ENCODE measurements at regions not wholly inside any gene's neighbourhood (a gene's known extent, or its start where the extent isn't known, plus 50 kb on each side); places are given as distances from the start of the nearest gene placed in this dataset.

DNA sequence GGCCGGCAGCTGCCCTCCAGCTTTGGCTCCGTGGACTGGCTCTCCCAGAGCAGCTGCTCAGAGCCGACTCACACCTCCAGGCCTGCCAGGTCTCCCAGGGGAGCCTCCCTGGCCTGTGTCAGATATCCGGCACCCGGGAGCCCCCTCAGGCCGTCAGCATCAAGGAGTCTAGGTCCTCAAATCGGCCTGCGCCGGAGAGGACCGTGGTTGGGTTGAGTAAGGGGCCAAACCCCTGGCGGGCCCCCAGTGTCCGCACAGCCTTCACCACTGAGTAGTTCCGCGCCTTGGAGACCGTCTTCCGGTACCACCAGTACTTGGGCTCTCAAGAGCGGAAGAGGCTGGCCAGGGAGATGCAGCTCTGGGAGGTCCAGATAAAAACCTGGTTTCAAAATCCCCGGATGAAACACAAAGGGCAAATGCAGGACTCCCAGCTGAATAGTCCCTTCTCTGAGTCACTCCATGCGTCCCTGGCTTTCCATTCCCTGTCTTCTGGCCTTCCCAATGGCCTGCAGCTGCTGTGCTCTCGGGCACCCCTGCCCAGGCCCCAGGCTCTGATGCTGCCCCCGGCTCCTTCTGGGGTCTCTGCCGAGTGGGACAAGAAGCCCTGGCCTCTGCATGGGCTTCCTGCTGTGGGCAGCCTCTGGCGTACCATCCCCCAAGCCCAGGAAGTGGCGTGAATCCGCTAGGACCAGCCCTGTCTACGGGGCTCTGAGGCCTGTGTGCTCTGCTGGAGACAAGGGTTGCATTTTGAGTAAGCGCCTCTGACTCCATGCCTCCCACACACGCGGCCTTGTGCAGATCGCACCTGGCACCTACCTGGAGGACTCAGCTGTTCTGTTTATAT, 245.1 kb upstream of the ATXN7L3B start:
- TF ChIP-seq, protein P1, sequence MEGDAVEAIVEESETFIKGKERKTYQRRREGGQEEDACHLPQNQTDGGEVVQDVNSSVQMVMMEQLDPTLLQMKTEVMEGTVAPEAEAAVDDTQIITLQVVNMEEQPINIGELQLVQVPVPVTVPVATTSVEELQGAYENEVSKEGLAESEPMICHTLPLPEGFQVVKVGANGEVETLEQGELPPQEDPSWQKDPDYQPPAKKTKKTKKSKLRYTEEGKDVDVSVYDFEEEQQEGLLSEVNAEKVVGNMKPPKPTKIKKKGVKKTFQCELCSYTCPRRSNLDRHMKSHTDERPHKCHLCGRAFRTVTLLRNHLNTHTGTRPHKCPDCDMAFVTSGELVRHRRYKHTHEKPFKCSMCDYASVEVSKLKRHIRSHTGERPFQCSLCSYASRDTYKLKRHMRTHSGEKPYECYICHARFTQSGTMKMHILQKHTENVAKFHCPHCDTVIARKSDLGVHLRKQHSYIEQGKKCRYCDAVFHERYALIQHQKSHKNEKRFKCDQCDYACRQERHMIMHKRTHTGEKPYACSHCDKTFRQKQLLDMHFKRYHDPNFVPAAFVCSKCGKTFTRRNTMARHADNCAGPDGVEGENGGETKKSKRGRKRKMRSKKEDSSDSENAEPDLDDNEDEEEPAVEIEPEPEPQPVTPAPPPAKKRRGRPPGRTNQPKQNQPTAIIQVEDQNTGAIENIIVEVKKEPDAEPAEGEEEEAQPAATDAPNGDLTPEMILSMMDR (conservative IDR thresholded peaks at IDR 0.05 in 1 of 2, IDR thresholded peaks at IDR 0.05 in 1 of 2; ENCODE audit: extremely low read depth in 1 of 2, insufficient read depth in 1 of 2, low read depth in 1 of 2, low read length in 2 of 2), result no peak
- no peak for TF ChIP-seq EZH2 (IDR thresholded peaks at IDR 0.05; ENCODE audit: borderline replicate concordance, low read length)
